HepG2 (cell line): ENCODE measurements at regions not wholly inside any gene's neighbourhood (a gene's known extent, or its start where the extent isn't known, plus 50 kb on each side); places are given as distances from the start of the nearest gene placed in this dataset.
A peak's percentile ranks its signal among the peaks of the same experiment; 100 is the strongest.

Experiments
- ATAC-seq: fragments of 200-7000 bp; cut with Tn5 transposase; 3 replicates; pipeline ENCODE4 v1.9.1; 2020; ENCODE audit warnings: mild to moderate bottlenecking, moderate library complexity
- BruUV-seq: library from RNA; stranded (reverse); fragments of 400-500 nt; replicated peaks from 2 replicates; lab custom pipeline; 2021; lab: Mats Ljungman, UMichigan
- CTCF ChIA-PET: fragments of 300-600 bp; formaldehyde crosslinking; extraction: SDS; loops from one replicate; lab custom pipeline; 2021; ENCODE audit warnings: low total read pairs, inconsistent platforms, low intra/inter-chr PET ratio; lab: Yijun Ruan, JAX
- POLR2A ChIA-PET: fragments of 350-600 bp; sonication (Branson Sonifier 250); formaldehyde crosslinking; loops from one replicate; lab custom pipeline; 2020; ENCODE audit warnings: antibody characterized with exemption, inconsistent platforms; lab: Yijun Ruan, JAX
- DNase-seq: peaks from one replicate; pipeline ENCODE4 v3.0.0-alpha.2; 2015; ENCODE audit warnings: low spot score
- FAIRE-seq: peaks from 3 replicates; lab custom pipeline; 2011; peaks lifted over from hg19 to GRCh38; lab: Jason Lieb, UNC
- H2AFZ ChIP-seq: one replicate; pipeline ENCODE4 v1.6.1; 2011; ENCODE audit warnings: low read length, inconsistent platforms
- H3K27ac ChIP-seq: fragments of 300-600 bp; 3 replicates; pipeline ENCODE4 v1.8.0; 2011; ENCODE audit warnings: mixed run types, mild to moderate bottlenecking, mixed read lengths, low read length, inconsistent platforms; ENCODE audit not compliant: insufficient read depth; ENCODE audit errors: extremely low read length
- H3K27me3 ChIP-seq, 2 experiments: fragments of 200-600 bp in 1 of 2; 2 replicates in 1 of 2; 3 replicates in 1 of 2; pipeline versions ENCODE4 v1.6.0 to v1.8.0; 2011; ENCODE audit warnings: low read length in 2 of 2, mild to moderate bottlenecking in 2 of 2, moderate library complexity in 2 of 2, inconsistent platforms in 1 of 2; ENCODE audit not compliant: insufficient read depth in 2 of 2, control insufficient read depth in 1 of 2
- H3K36me3 ChIP-seq, 2 experiments: fragments of 200-600 bp in 1 of 2; replicated peaks in 1 of 2; 2 replicates in 1 of 2; 3 replicates in 1 of 2; pipeline versions ENCODE4 v1.5.1 to v1.8.0; 2011; ENCODE audit warnings: low read length in 2 of 2, inconsistent platforms in 1 of 2; ENCODE audit not compliant: insufficient read depth in 2 of 2, control insufficient read depth in 1 of 2
- H3K4me1 ChIP-seq: 2 replicates; pipeline ENCODE4 v1.5.1; 2012; ENCODE audit warnings: low read length, inconsistent platforms; ENCODE audit not compliant: insufficient read depth
- H3K4me2 ChIP-seq: 2 replicates; pipeline ENCODE4 v1.6.0; 2011; ENCODE audit warnings: low read depth, low read length, inconsistent platforms
- H3K4me3 ChIP-seq, 3 experiments: fragments of 200-600 bp in 1 of 3; sonication (generic), shearing (Covaris generic) in 1 of 3; replicated peaks in 1 of 3; 2 replicates each; pipeline ENCODE4 v1.5.1; 2011 to 2016; ENCODE audit warnings: low read length in 3 of 3, inconsistent platforms in 2 of 3, low read depth in 2 of 3, mild to moderate bottlenecking in 2 of 3, control low read depth in 1 of 3, mixed read lengths in 1 of 3; ENCODE audit not compliant: insufficient read depth in 1 of 3
- H3K79me2 ChIP-seq: one replicate; pipeline ENCODE4 v1.6.1; 2011; ENCODE audit warnings: low read length, inconsistent platforms; ENCODE audit not compliant: insufficient read depth
- H3K9ac ChIP-seq: 2 replicates; pipeline ENCODE4 v1.6.0; 2011; ENCODE audit warnings: mild to moderate bottlenecking, low read depth, low read length, inconsistent platforms; ENCODE audit not compliant: insufficient read depth
- H3K9me3 ChIP-seq: 2 replicates; pipeline ENCODE4 v1.5.1; 2012; ENCODE audit warnings: mild to moderate bottlenecking, low read length
- H4K20me1 ChIP-seq: 2 replicates; pipeline ENCODE4 v1.6.0; 2011; ENCODE audit warnings: inconsistent platforms, mild to moderate bottlenecking, low read length, moderate library complexity; ENCODE audit not compliant: insufficient read depth
- AGO1 ChIP-seq: fragments of 200-400 bp; formaldehyde crosslinking; IDR thresholded peaks from 2 replicates; pipeline ENCODE4 v1.6.1; 2017; ENCODE audit warnings: mild to moderate bottlenecking, low read depth, low read length, moderate library complexity; ENCODE audit not compliant: poor library complexity, severe bottlenecking
- AHR ChIP-seq: IDR thresholded peaks from 2 replicates; pipeline ENCODE4 v1.6.1; 2018; ENCODE audit warnings: missing genetic modification reagents, missing compliant biosample characterization
- BRCA1 ChIP-seq: sonication (generic); formaldehyde crosslinking; IDR thresholded peaks from 2 replicates; pipeline ENCODE4 v1.4.0; 2020; ENCODE audit warnings: missing genetic modification reagents
- ISL2 ChIP-seq: sonication (generic); formaldehyde crosslinking; IDR thresholded peaks from 2 replicates; pipeline ENCODE4 v1.5.0; 2020; ENCODE audit warnings: missing genetic modification reagents
- MAFK ChIP-seq, 2 experiments: IDR thresholded peaks in 1 of 2; conservative IDR thresholded peaks in 1 of 2; 2 replicates each; pipeline ENCODE4 v1.6.1; 2011; ENCODE audit warnings: improper control_type of control experiment in 2 of 2, low read length in 2 of 2
- RFX5 ChIP-seq: IDR thresholded peaks from 2 replicates; pipeline ENCODE4 v1.6.1; 2011; ENCODE audit warnings: low read depth, low read length, improper control_type of control experiment
- TARDBP ChIP-seq: sonication (generic); formaldehyde crosslinking; IDR thresholded peaks from 2 replicates; pipeline ENCODE4 v1.8.0; 2022; ENCODE audit warnings: mild to moderate bottlenecking, missing genetic modification reagents
- ZFP36L1 ChIP-seq: sonication (generic); formaldehyde crosslinking; IDR thresholded peaks from 2 replicates; pipeline ENCODE4 v1.8.0; 2022; ENCODE audit warnings: mild to moderate bottlenecking, missing genetic modification reagents, moderate library complexity
- ZFP36L2 ChIP-seq: sonication (generic); formaldehyde crosslinking; IDR thresholded peaks from 2 replicates; pipeline ENCODE4 v1.4.0; 2020; ENCODE audit warnings: missing genetic modification reagents
- ZFP82 ChIP-seq: sonication (generic); formaldehyde crosslinking; IDR thresholded peaks from 2 replicates; pipeline ENCODE4 v1.5.1; 2020; ENCODE audit warnings: mild to moderate bottlenecking, missing genetic modification reagents, borderline replicate concordance
- WGBS: methylation state at CpG from one replicate; pipeline ENCODE4 v1.1.6; 2017; ENCODE audit warnings: low lambda C conversion rate; 5-methylcytosine and 5-hydroxymethylcytosine counted together
- in situ Hi-C: cut with HindIII; loops from 2 replicates; pipeline ENCODE4 v1.10.0; 2017; ENCODE audit warnings: low pct_unique_long_range_greater_than_20kb; ENCODE audit not compliant: extremely low pct_ligation_motif_present
- intact Hi-C: fragments of 100-400 bp; cut with micrococcal nuclease; formaldehyde crosslinking; loops from one replicate; pipeline ENCODE4 v1.10.0; 2022; ENCODE audit not compliant: unreplicated experiment
- TF ChIP-seq, protein P1 (sequence below): sonication (generic); formaldehyde crosslinking; IDR thresholded peaks from 2 replicates; pipeline ENCODE4 v1.9.0; 2021; ENCODE audit warnings: missing genetic modification reagents, borderline replicate concordance
- TF ChIP-seq, protein P2 (sequence below): sonication (generic); formaldehyde crosslinking; IDR thresholded peaks from 2 replicates; pipeline ENCODE4 v1.4.0; 2020; ENCODE audit warnings: mild to moderate bottlenecking, missing genetic modification reagents
- TF ChIP-seq, protein P3 (sequence below): sonication (generic); formaldehyde crosslinking; IDR thresholded peaks from 2 replicates; pipeline ENCODE4 v1.9.0; 2021; ENCODE audit warnings: missing genetic modification reagents, mild to moderate bottlenecking, borderline replicate concordance
- TF ChIP-seq, protein P4 (sequence below): IDR thresholded peaks from 2 replicates; pipeline ENCODE4 v1.6.1; 2016; ENCODE audit warnings: low read depth

DNA sequence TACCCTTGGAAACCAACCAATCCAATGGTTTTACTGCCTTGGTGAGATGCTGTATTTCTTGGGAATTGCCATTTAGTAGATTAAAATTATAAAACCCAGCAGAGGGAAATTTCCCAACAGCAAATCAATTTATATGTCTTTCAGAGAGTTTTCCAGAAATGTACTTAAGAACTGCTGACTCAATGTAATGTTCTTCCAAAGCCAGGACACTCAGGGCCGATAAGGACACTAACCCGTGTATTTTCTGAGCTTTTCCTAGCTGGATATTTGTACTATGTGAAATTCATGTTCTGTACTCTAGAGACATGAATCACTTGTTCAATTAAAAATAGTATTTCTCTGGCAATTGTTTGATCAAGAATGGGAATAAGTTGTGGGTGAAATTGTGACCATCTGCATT lies 121.4 kb downstream of the KCNJ2 start:
- FAIRE-seq = no peak
- Histone ChIP-seq H3K36me3 (no peaks in the 10 kb centered on the region), H2AFZ (no peak overlapping the region), H3K27ac (no peak overlapping the region), H3K4me1 (no peaks in the 10 kb centered on the region), H4K20me1 (no peaks in the 10 kb centered on the region)
- in situ Hi-C loops = no loop called here
- TF ChIP-seq MAFK (conservative IDR thresholded peaks at IDR 0.05 in 1 of 2, IDR thresholded peaks at IDR 0.05 in 1 of 2; ENCODE audit: low read length in 2 of 2) (peak; percentile 48 to 68), ZFP82 (CRISPR knock-in tag) (no peak), RFX5 (no peak)
- TF ChIP-seq, all 625 proteins: peak for 1
- ChIA-PET CTCF (no interaction called here), POLR2A (no interaction called here)
- Histone ChIP-seq H3K4me3 (no peak overlapping the region), H3K79me2 (no peaks in the 10 kb centered on the region), H3K27me3 (no peaks in the 10 kb centered on the region), H3K4me2 (no peak overlapping the region), H3K9ac (no peak overlapping the region), H3K9me3 (peaks cover 92% of the 10 kb centered on the region)
- 2% methylated on average over 2 of the region's 2 CpGs for WGBS
- intact Hi-C loops = no loop called here
- BruUV-seq = no TSS peak
- DNase-seq = no peak
- no peak for ATAC-seq

DNA sequence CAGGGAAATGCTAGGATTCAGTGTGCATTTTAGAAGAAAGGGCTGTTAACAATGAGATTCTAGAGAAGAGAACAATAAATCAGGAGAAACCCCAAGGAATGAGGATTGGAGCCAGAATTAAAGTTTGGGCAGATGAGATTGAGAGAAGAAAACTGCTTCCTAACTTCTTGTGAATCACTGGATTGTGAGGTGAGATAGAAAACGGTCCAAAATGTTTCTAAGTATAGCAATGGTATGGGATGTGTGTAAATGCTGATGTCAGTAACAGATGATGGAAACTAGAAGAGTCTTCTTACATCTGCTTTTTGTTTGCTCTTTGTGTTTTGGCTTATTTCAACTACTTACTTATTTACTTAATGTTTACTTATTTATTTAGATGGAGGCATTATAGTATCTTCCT lies 123.0 kb downstream of the KCNJ2 start:
- no peak for DNase-seq
- Histone ChIP-seq H3K4me2 (no peak overlapping the region), H2AFZ (no peak overlapping the region), H3K27me3 (no peaks in the 10 kb centered on the region), H3K27ac (no peak overlapping the region), H3K9me3 (peaks cover 93% of the 10 kb centered on the region), H3K36me3 (no peaks in the 10 kb centered on the region), H3K79me2 (no peaks in the 10 kb centered on the region), H3K4me3 (no peak overlapping the region), H3K9ac (no peak overlapping the region), H4K20me1 (no peaks in the 10 kb centered on the region), H3K4me1 (no peaks in the 10 kb centered on the region)
- intact Hi-C loops (no loop called here), in situ Hi-C loops (no loop called here)
- BruUV-seq = no TSS peak
- WGBS = 7% methylated on average over 1 of the region's 1 CpG
- CTCF ChIA-PET = no interaction called here
- ATAC-seq = no peak
- POLR2A ChIA-PET = no interaction called here
- no peak for FAIRE-seq
- TF ChIP-seq AGO1 (no peak), AHR (CRISPR knock-in tag) (no peak), ISL2 (no peak), BRCA1 (CRISPR knock-in tag) (no peak), TARDBP (CRISPR knock-in tag) (no peak), ZFP36L1 (CRISPR knock-in tag) (no peak), ZFP36L2 (CRISPR knock-in tag) (no peak)
- TF ChIP-seq, protein P1, sequence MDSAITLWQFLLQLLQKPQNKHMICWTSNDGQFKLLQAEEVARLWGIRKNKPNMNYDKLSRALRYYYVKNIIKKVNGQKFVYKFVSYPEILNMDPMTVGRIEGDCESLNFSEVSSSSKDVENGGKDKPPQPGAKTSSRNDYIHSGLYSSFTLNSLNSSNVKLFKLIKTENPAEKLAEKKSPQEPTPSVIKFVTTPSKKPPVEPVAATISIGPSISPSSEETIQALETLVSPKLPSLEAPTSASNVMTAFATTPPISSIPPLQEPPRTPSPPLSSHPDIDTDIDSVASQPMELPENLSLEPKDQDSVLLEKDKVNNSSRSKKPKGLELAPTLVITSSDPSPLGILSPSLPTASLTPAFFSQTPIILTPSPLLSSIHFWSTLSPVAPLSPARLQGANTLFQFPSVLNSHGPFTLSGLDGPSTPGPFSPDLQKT (CRISPR knock-in tag) = no peak
- TF ChIP-seq, protein P2, sequence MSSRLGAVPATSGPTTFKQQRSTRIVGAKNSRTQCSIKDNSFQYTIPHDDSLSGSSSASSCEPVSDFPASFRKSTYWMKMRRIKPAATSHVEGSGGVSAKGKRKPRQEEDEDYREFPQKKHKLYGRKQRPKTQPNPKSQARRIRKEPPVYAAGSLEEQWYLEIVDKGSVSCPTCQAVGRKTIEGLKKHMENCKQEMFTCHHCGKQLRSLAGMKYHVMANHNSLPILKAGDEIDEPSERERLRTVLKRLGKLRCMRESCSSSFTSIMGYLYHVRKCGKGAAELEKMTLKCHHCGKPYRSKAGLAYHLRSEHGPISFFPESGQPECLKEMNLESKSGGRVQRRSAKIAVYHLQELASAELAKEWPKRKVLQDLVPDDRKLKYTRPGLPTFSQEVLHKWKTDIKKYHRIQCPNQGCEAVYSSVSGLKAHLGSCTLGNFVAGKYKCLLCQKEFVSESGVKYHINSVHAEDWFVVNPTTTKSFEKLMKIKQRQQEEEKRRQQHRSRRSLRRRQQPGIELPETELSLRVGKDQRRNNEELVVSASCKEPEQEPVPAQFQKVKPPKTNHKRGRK = no peak
- TF ChIP-seq, protein P3, sequence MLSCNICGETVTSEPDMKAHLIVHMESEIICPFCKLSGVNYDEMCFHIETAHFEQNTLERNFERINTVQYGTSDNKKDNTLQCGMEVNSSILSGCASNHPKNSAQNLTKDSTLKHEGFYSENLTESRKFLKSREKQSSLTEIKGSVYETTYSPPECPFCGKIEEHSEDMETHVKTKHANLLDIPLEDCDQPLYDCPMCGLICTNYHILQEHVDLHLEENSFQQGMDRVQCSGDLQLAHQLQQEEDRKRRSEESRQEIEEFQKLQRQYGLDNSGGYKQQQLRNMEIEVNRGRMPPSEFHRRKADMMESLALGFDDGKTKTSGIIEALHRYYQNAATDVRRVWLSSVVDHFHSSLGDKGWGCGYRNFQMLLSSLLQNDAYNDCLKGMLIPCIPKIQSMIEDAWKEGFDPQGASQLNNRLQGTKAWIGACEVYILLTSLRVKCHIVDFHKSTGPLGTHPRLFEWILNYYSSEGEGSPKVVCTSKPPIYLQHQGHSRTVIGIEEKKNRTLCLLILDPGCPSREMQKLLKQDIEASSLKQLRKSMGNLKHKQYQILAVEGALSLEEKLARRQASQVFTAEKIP = no peak
- TF ChIP-seq, protein P4, sequence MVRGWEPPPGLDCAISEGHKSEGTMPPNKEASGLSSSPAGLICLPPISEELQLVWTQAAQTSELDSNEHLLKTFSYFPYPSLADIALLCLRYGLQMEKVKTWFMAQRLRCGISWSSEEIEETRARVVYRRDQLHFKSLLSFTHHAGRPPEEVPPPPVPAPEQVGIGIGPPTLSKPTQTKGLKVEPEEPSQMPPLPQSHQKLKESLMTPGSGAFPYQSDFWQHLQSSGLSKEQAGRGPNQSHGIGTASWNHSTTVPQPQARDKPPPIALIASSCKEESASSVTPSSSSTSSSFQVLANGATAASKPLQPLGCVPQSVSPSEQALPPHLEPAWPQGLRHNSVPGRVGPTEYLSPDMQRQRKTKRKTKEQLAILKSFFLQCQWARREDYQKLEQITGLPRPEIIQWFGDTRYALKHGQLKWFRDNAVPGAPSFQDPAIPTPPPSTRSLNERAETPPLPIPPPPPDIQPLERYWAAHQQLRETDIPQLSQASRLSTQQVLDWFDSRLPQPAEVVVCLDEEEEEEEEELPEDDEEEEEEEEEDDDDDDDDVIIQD (CRISPR knock-in tag) = no peak
